A549 (cell line): ENCODE measurements at regions not wholly inside any gene's neighbourhood (a gene's known extent, or its start where the extent isn't known, plus 50 kb on each side); places are given as distances from the start of the nearest gene placed in this dataset.
"Not testable (repeated sequence)": the region's sequence is repeated elsewhere in the genome, so short reads cannot be mapped to it uniquely, and the experiment has no call there.

Source experiments
- ATAC-seq, 2 experiments: fragments of 200-7000 bp in 1 of 2; fragments of >200 bp in 1 of 2; cut with Nextera tagmentation in 1 of 2; cut with Tn5 transposase in 1 of 2; 3 replicates each; pipeline versions ENCODE4 v1.8.0 to v1.9.1; 2018 to 2020; ENCODE audit warnings: mild to moderate bottlenecking in 1 of 2, moderate library complexity in 1 of 2
- CTCF ChIA-PET: fragments of 300-600 bp; sonication (Branson Sonifier 250); formaldehyde crosslinking; extraction: SDS; loops from one replicate; lab custom pipeline; 2021; ENCODE audit warnings: antibody characterized with exemption, inconsistent platforms; lab: Yijun Ruan, JAX
- POLR2A ChIA-PET: fragments of 350-600 bp; formaldehyde crosslinking; extraction: SDS; loops from one replicate; lab custom pipeline; 2021; ENCODE audit warnings: antibody characterized with exemption, inconsistent platforms; lab: Yijun Ruan, JAX
- DNase-seq, 2 experiments: peaks; one replicate each; pipeline versions ENCODE4 v3.0.0 to v3.0.0-alpha.2; 2011 to 2016; ENCODE audit warnings: low read depth in 1 of 2, low spot score in 1 of 2
- FAIRE-seq: peaks from 2 replicates; lab custom pipeline; 2011; peaks lifted over from hg19 to GRCh38; lab: Jason Lieb, UNC
- H3K27ac ChIP-seq, 2 experiments: fragments of >200 bp; sonication (Bioruptor Twin); formaldehyde crosslinking; 3 replicates each; pipeline ENCODE4 v1.5.1; 2016 to 2017
- H3K4me1 ChIP-seq: fragments of >200 bp; sonication (Bioruptor Twin); formaldehyde crosslinking; 3 replicates; pipeline ENCODE4 v1.6.1; 2016
- H3K4me2 ChIP-seq: fragments of >200 bp; sonication (Bioruptor Twin); formaldehyde crosslinking; 3 replicates; pipeline ENCODE4 v1.6.1; 2016
- H3K4me3 ChIP-seq: fragments of >200 bp; sonication (Bioruptor Twin); formaldehyde crosslinking; 3 replicates; pipeline ENCODE4 v1.5.1; 2016
- H3K9me3 ChIP-seq: fragments of >200 bp; sonication (Bioruptor Twin); formaldehyde crosslinking; 3 replicates; pipeline ENCODE4 v1.6.1; 2016
- CBX8 ChIP-seq: fragments of 200-600 bp; sonication (generic); IDR thresholded peaks from 2 replicates; pipeline ENCODE4 v1.6.1; 2016
- HDAC2 ChIP-seq: fragments of 200-600 bp; sonication (generic); IDR thresholded peaks from 2 replicates; pipeline ENCODE4 v1.6.1; 2016
- HOXB5 ChIP-seq: fragments of 250-450 bp; sonication (Bioruptor Pico); IDR thresholded peaks from 2 replicates; pipeline ENCODE4 v1.5.0; 2020; ENCODE audit warnings: mild to moderate bottlenecking, moderate library complexity
- JUNB ChIP-seq: fragments of >200 bp; sonication (Bioruptor Twin); formaldehyde crosslinking; IDR thresholded peaks from 2 replicates; pipeline ENCODE4 v1.6.1; 2016
- RARB ChIP-seq: fragments of 250-450 bp; sonication (Bioruptor Pico); IDR thresholded peaks from 2 replicates; pipeline ENCODE4 v1.8.0; 2021; ENCODE audit warnings: mild to moderate bottlenecking, moderate library complexity
- RFX5 ChIP-seq: fragments of 450-650 bp; IDR thresholded peaks from 2 replicates; pipeline ENCODE4 v1.7.1; 2014; ENCODE audit warnings: antibody characterized with exemption, mild to moderate bottlenecking, moderate library complexity
- RNF2 ChIP-seq: fragments of 200-600 bp; sonication (generic); IDR thresholded peaks from 2 replicates; pipeline ENCODE4 v1.6.1; 2016; ENCODE audit warnings: low read depth, mild to moderate bottlenecking, antibody characterized with exemption, moderate library complexity, borderline replicate concordance
- SMC3 ChIP-seq: fragments of >200 bp; sonication (Bioruptor Twin); formaldehyde crosslinking; IDR thresholded peaks from 3 replicates; pipeline ENCODE4 v1.6.1; 2018; ENCODE audit warnings: inconsistent platforms
- SREBF2 ChIP-seq: fragments of 450-650 bp; IDR thresholded peaks from 2 replicates; pipeline ENCODE4 v1.6.1; 2014; ENCODE audit warnings: mild to moderate bottlenecking, moderate library complexity
- USF2 ChIP-seq: fragments of 450-650 bp; IDR thresholded peaks from 2 replicates; pipeline ENCODE4 v1.6.1; 2014; ENCODE audit warnings: antibody characterized with exemption
- WGBS: methylation state at CpG from one replicate; pipeline ENCODE4 v1.1.6; 2017; ENCODE audit errors: missing lambda C conversion rate; 5-methylcytosine and 5-hydroxymethylcytosine counted together
- TF ChIP-seq, protein P1 (sequence below): fragments of >200 bp; sonication (Bioruptor Twin); formaldehyde crosslinking; IDR thresholded peaks from 3 replicates; pipeline ENCODE4 v1.5.1; 2016
- TF ChIP-seq, protein P2 (sequence below): IDR thresholded peaks from 2 replicates; pipeline ENCODE4 v1.6.1; 2012
- TF ChIP-seq, protein P3 (sequence below): fragments of 250-450 bp; sonication (Bioruptor Pico); IDR thresholded peaks from 2 replicates; pipeline ENCODE4 v1.5.0; 2021; ENCODE audit warnings: mild to moderate bottlenecking, moderate library complexity, borderline replicate concordance

DNA sequence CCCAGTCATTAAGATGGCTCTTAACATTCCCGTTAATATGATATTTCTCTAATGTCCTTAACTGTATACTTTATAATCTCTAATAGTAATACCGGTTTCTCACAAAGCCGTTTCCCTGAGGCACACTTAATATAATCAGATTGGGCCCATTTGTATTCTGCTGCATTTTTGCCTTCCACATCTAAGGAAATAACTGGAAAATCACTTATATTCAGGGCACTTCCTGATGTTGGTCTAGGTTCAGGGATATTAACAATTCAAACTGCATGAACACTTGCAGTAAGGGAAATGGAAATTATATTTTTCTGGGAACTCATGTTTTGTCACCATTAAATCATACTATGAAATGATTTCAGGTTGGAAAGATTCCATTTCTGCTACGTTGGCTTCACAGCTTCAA, 119.8 kb downstream of the TPR start:
- ChIA-PET CTCF (interaction anchor here (1.2 kb wide), 1 partner anchor 43 kb away, joined by 3 read pairs; no protein-coding TSS in a partner anchor), POLR2A (no interaction called here)
- Histone ChIP-seq H3K4me3 (no peak overlapping the region), H3K4me1 (no peaks in the 10 kb centered on the region), H3K27ac (no peak overlapping the region), H3K9me3 (no peaks in the 10 kb centered on the region), H3K4me2 (no peak overlapping the region)
- TF ChIP-seq RFX5 (no peak), SMC3 (no peak), SREBF2 (no peak), RNF2 (no peak)
- TF ChIP-seq, protein P1, sequence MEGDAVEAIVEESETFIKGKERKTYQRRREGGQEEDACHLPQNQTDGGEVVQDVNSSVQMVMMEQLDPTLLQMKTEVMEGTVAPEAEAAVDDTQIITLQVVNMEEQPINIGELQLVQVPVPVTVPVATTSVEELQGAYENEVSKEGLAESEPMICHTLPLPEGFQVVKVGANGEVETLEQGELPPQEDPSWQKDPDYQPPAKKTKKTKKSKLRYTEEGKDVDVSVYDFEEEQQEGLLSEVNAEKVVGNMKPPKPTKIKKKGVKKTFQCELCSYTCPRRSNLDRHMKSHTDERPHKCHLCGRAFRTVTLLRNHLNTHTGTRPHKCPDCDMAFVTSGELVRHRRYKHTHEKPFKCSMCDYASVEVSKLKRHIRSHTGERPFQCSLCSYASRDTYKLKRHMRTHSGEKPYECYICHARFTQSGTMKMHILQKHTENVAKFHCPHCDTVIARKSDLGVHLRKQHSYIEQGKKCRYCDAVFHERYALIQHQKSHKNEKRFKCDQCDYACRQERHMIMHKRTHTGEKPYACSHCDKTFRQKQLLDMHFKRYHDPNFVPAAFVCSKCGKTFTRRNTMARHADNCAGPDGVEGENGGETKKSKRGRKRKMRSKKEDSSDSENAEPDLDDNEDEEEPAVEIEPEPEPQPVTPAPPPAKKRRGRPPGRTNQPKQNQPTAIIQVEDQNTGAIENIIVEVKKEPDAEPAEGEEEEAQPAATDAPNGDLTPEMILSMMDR = no peak
- ATAC-seq (no peak), FAIRE-seq (no peak), DNase-seq (no peak)
- WGBS = 47% methylated on average over 4 of the region's 4 CpGs

- no peaks in the 10 kb centered on the region for H3K4me1 ChIP-seq
- DNase-seq = no peak
- WGBS = 30% methylated on average over 1 of the region's 1 CpG
- H3K4me2 ChIP-seq = no peak overlapping the region
- CTCF ChIA-PET = interaction anchor here (1.5 kb wide), 1 partner anchor 8 kb away, joined by 3 read pairs; no protein-coding TSS in a partner anchor
- no peaks in the 10 kb centered on the region for H3K9me3 ChIP-seq
- no peak overlapping the region for H3K4me3 ChIP-seq
- ATAC-seq = no peak
- POLR2A ChIA-PET = no interaction called here
- TF ChIP-seq, protein P2, sequence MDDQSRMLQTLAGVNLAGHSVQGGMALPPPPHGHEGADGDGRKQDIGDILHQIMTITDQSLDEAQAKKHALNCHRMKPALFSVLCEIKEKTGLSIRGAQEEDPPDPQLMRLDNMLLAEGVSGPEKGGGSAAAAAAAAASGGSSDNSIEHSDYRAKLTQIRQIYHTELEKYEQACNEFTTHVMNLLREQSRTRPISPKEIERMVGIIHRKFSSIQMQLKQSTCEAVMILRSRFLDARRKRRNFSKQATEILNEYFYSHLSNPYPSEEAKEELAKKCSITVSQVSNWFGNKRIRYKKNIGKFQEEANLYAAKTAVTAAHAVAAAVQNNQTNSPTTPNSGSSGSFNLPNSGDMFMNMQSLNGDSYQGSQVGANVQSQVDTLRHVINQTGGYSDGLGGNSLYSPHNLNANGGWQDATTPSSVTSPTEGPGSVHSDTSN = no peak
- TF ChIP-seq USF2 (no peak), HOXB5 (CRISPR knock-in tag) (no peak), JUNB (no peak), CBX8 (no peak), RARB (CRISPR knock-in tag) (no peak), HDAC2 (no peak)
- TF ChIP-seq, protein P3, sequence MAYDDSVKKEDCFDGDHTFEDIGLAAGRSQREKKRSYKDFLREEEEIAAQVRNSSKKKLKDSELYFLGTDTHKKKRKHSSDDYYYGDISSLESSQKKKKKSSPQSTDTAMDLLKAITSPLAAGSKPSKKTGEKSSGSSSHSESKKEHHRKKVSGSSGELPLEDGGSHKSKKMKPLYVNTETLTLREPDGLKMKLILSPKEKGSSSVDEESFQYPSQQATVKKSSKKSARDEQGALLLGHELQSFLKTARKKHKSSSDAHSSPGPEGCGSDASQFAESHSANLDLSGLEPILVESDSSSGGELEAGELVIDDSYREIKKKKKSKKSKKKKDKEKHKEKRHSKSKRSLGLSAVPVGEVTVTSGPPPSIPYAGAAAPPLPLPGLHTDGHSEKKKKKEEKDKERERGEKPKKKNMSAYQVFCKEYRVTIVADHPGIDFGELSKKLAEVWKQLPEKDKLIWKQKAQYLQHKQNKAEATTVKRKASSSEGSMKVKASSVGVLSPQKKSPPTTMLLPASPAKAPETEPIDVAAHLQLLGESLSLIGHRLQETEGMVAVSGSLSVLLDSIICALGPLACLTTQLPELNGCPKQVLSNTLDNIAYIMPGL (CRISPR knock-in tag) = no peak
- TF ChIP-seq, protein P1 = no peak
- no peak overlapping the region for H3K27ac ChIP-seq
- FAIRE-seq = no peak
Measured at GRCh38 chr1:186250529-186250928, 124.5 kb downstream of the TPR start.

GRCh38 chr1:186248608-186249007, 126.4 kb downstream of the TPR start:
- H3K4me3 ChIP-seq, ATAC-seq, H3K9me3 ChIP-seq, FAIRE-seq, POLR2A ChIA-PET, H3K4me2 ChIP-seq, DNase-seq, H3K4me1 ChIP-seq, H3K27ac ChIP-seq, CTCF ChIA-PET: not testable (repeated sequence)
- WGBS = 3% methylated on average over 1 of the region's 1 CpG
